AG04450 (cell line): ENCODE measurements at regions not wholly inside any gene's neighbourhood (a gene's known extent, or its start where the extent isn't known, plus 50 kb on each side); places are given as distances from the start of the nearest gene placed in this dataset.

Experiments
- CTCF ChIA-PET: fragments of 300-600, 350-600 bp; formaldehyde crosslinking; extraction: SDS; loops from one replicate; lab custom pipeline; 2022; ENCODE audit warnings: antibody characterized with exemption, inconsistent platforms; lab: Charles Lee
- POLR2A ChIA-PET: fragments of 350-600 bp; formaldehyde crosslinking; extraction: SDS; loops from one replicate; lab custom pipeline; 2021; ENCODE audit warnings: antibody characterized with exemption, inconsistent platforms; lab: Yijun Ruan, JAX
- DNase-seq: peaks from one replicate; pipeline ENCODE4 v3.0.0-alpha.2; 2011; ENCODE audit warnings: low read depth, low spot score
- H3K27ac ChIP-seq: one replicate; pipeline ENCODE4 v1.5.1; 2012; ENCODE audit warnings: low read depth, low read length, control low read depth
- H3K27me3 ChIP-seq: one replicate; pipeline ENCODE4 v1.6.0; 2012; ENCODE audit warnings: low read length; ENCODE audit not compliant: control insufficient read depth, insufficient read depth
- H3K4me3 ChIP-seq: 2 replicates; pipeline ENCODE4 v1.5.1; 2011; ENCODE audit warnings: mild to moderate bottlenecking, low read depth, low read length, control low read depth
- H3K9me3 ChIP-seq: 2 replicates; pipeline ENCODE4 v1.5.1; 2012; ENCODE audit warnings: low read length; ENCODE audit not compliant: control insufficient read depth, insufficient read depth
- TF ChIP-seq, protein P1 (sequence below): IDR thresholded peaks from 2 replicates; pipeline ENCODE4 v1.5.1; 2011; ENCODE audit warnings: low read depth, low read length, control low read depth, inconsistent platforms

- POLR2A ChIA-PET, result interaction anchor here (0.9 to 1.8 kb wide), 5 partner anchors 10 to 144 kb away, joined by 3 to 10 read pairs (median 5); no protein-coding TSS in a partner anchor
- H3K4me3 ChIP-seq, result no peak overlapping the region
- TF ChIP-seq, protein P1, sequence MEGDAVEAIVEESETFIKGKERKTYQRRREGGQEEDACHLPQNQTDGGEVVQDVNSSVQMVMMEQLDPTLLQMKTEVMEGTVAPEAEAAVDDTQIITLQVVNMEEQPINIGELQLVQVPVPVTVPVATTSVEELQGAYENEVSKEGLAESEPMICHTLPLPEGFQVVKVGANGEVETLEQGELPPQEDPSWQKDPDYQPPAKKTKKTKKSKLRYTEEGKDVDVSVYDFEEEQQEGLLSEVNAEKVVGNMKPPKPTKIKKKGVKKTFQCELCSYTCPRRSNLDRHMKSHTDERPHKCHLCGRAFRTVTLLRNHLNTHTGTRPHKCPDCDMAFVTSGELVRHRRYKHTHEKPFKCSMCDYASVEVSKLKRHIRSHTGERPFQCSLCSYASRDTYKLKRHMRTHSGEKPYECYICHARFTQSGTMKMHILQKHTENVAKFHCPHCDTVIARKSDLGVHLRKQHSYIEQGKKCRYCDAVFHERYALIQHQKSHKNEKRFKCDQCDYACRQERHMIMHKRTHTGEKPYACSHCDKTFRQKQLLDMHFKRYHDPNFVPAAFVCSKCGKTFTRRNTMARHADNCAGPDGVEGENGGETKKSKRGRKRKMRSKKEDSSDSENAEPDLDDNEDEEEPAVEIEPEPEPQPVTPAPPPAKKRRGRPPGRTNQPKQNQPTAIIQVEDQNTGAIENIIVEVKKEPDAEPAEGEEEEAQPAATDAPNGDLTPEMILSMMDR, result peak; percentile 81
- CTCF ChIA-PET, result interaction anchor here (0.6 to 5.1 kb wide), 64 partner anchors 7 to 824 kb away, joined by 3 to 91 read pairs (median 5); no protein-coding TSS in a partner anchor
- no peaks in the 10 kb centered on the region for H3K27me3 ChIP-seq
- peak overlapping the region; percentile 89 for H3K27ac ChIP-seq
- no peak for DNase-seq
- H3K9me3 ChIP-seq, result no peaks in the 10 kb centered on the region
These were observed 163.0 kb upstream of the KLF14 start for GRCh38 chr7:130896898-130897514.

- Histone ChIP-seq H3K27me3 (no peaks in the 10 kb centered on the region), H3K9me3 (no peaks in the 10 kb centered on the region), H3K4me3 (no peak overlapping the region), H3K27ac (peak overlapping the region; percentile 89)
- ChIA-PET POLR2A (interaction anchor here (0.9 to 1.8 kb wide), 5 partner anchors 11 to 143 kb away, joined by 3 to 10 read pairs (median 5); no protein-coding TSS in a partner anchor), CTCF (interaction anchor here (0.6 to 5.1 kb wide), 55 partner anchors 10 to 474 kb away, joined by 3 to 91 read pairs (median 7); no protein-coding TSS in a partner anchor)
- DNase-seq, result no peak
- TF ChIP-seq, protein P1, result no peak
These were observed 163.8 kb upstream of the KLF14 start for GRCh38 chr7:130897515-130898419.

GRCh38 chr7:130899071-130899560 is 165.1 kb upstream of the KLF14 start:
- POLR2A ChIA-PET, result interaction anchor here (0.6 to 1.2 kb wide), 5 partner anchors 8 to 89 kb away, joined by 3 to 5 read pairs (median 3); no protein-coding TSS in a partner anchor
- peak overlapping the region; percentile 33 for H3K27ac ChIP-seq
- DNase-seq, result no peak

GRCh38 chr7:130899638-130900401 is 165.8 kb upstream of the KLF14 start:
- ChIA-PET CTCF (interaction anchor here (0.6 to 5.1 kb wide), 3 partner anchors 82 to 611 kb away, joined by 3 to 91 read pairs (median 3); no protein-coding TSS in a partner anchor), POLR2A (interaction anchor here (0.6 to 2.0 kb wide), 6 partner anchors 9 to 88 kb away, joined by 3 to 7 read pairs (median 4); no protein-coding TSS in a partner anchor)
- Histone ChIP-seq H3K27ac (peak overlapping the region; percentile 94), H3K4me3 (no peak overlapping the region), H3K27me3 (no peaks in the 10 kb centered on the region), H3K9me3 (no peaks in the 10 kb centered on the region)
- TF ChIP-seq, protein P1, result no peak
- DNase-seq, result no peak

More at GRCh38 chr7:130899071-130899560, 165.1 kb upstream of the KLF14 start:
- TF ChIP-seq, protein P1, result no peak
- CTCF ChIA-PET, result interaction anchor here (0.6 to 5.1 kb wide), 5 partner anchors 59 to 612 kb away, joined by 3 to 91 read pairs (median 4); no protein-coding TSS in a partner anchor
- Histone ChIP-seq H3K27me3 (no peaks in the 10 kb centered on the region), H3K4me3 (no peak overlapping the region), H3K9me3 (no peaks in the 10 kb centered on the region)
